Neural cell (in vitro differentiated cells): ENCODE measurements at regions not wholly inside any gene's neighbourhood (a gene's known extent, or its start where the extent isn't known, plus 50 kb on each side); places are given as distances from the start of the nearest gene placed in this dataset.

Experiments
- H2AFZ ChIP-seq: fragments of 200-600, 300-800 bp; sonication (generic), shearing (Covaris generic); 2 replicates; pipeline ENCODE4 v1.6.0; 2014; ENCODE audit warnings: low read depth, mild to moderate bottlenecking, antibody characterized with exemption, low read length, moderate library complexity
- H3F3A ChIP-seq: fragments of 200-600 bp; shearing (Covaris generic); 2 replicates; pipeline ENCODE4 v1.6.1; 2016; ENCODE audit warnings: mild to moderate bottlenecking, moderate library complexity, mixed read lengths, antibody characterized with exemption, low read length; ENCODE audit not compliant: insufficient read depth, poor library complexity, severe bottlenecking
- H3K27ac ChIP-seq: fragments of 200-600, 300-800 bp; sonication (generic), shearing (Covaris generic); 2 replicates; pipeline ENCODE4 v1.5.1; 2014; ENCODE audit warnings: mild to moderate bottlenecking, low read length, moderate library complexity
- H3K27me3 ChIP-seq: fragments of 300-800, 200-600 bp; sonication (generic), shearing (Covaris generic); 2 replicates; pipeline ENCODE4 v1.6.0; 2014; ENCODE audit warnings: mild to moderate bottlenecking, low read depth, low read length, moderate library complexity; ENCODE audit not compliant: insufficient read depth
- H3K36me3 ChIP-seq: fragments of 300-800, 200-600 bp; sonication (generic), shearing (Covaris generic); 2 replicates; pipeline ENCODE4 v1.5.1; 2014; ENCODE audit warnings: mild to moderate bottlenecking, antibody characterized with exemption, low read length, moderate library complexity; ENCODE audit not compliant: insufficient read depth
- H3K4me2 ChIP-seq: fragments of 300-800, 200-600 bp; sonication (generic), shearing (Covaris generic); 2 replicates; pipeline ENCODE4 v1.6.0; 2014; ENCODE audit warnings: mild to moderate bottlenecking, low read length
- H3K4me3 ChIP-seq: fragments of 300-800, 200-600 bp; sonication (generic), shearing (Covaris generic); 2 replicates; pipeline ENCODE4 v1.5.1; 2014; ENCODE audit warnings: mild to moderate bottlenecking, low read length, moderate library complexity
- H3K79me2 ChIP-seq: fragments of 200-600 bp; shearing (Covaris generic); replicated peaks from 2 replicates; pipeline ENCODE4 v1.6.0; 2014; ENCODE audit warnings: mild to moderate bottlenecking, low read length, moderate library complexity; ENCODE audit not compliant: insufficient read depth
- H3K9ac ChIP-seq: fragments of 300-800, 200-600 bp; sonication (generic), shearing (Covaris generic); 2 replicates; pipeline ENCODE4 v1.6.1; 2016; ENCODE audit warnings: mild to moderate bottlenecking, low read length, mixed read lengths
- H3K9me2 ChIP-seq: fragments of 200-600 bp; shearing (Covaris generic); 2 replicates; pipeline ENCODE4 v1.6.1; 2016; ENCODE audit warnings: mild to moderate bottlenecking, low read length, mixed read lengths; ENCODE audit not compliant: insufficient read depth
- H3K9me3 ChIP-seq: fragments of 200-600, 300-800 bp; sonication (generic), shearing (Covaris generic); 2 replicates; pipeline ENCODE4 v1.6.1; 2016; ENCODE audit warnings: mild to moderate bottlenecking, mixed run types, low read length, moderate library complexity, mixed read lengths
- H4K20me1 ChIP-seq: fragments of 200-600 bp; shearing (Covaris generic); 2 replicates; pipeline ENCODE4 v1.6.1; 2016; ENCODE audit warnings: mild to moderate bottlenecking, mixed run types; ENCODE audit not compliant: insufficient read depth
- EP300 ChIP-seq: fragments of 450-650 bp; conservative IDR thresholded peaks from 2 replicates; pipeline ENCODE4 v1.6.1; 2014; ENCODE audit warnings: antibody characterized with exemption, mild to moderate bottlenecking, moderate library complexity; ENCODE audit not compliant: poor library complexity, severe bottlenecking
- EZH2 ChIP-seq: fragments of 200-600, 300-800 bp; shearing (Covaris generic), sonication (generic); IDR thresholded peaks from 2 replicates; pipeline ENCODE4 v1.6.1; 2014; ENCODE audit warnings: antibody characterized with exemption, low read length, borderline replicate concordance, mild to moderate bottlenecking; ENCODE audit not compliant: insufficient read depth, poor library complexity, severe bottlenecking
- MXI1 ChIP-seq: fragments of 450-650 bp; conservative IDR thresholded peaks from 2 replicates; pipeline ENCODE4 v1.6.1; 2014; ENCODE audit warnings: antibody characterized with exemption, mild to moderate bottlenecking; ENCODE audit not compliant: poor library complexity, severe bottlenecking
- POLR2AphosphoS5 ChIP-seq: IDR thresholded peaks from 2 replicates; pipeline ENCODE4 v1.6.1; 2012
- RAD21 ChIP-seq: fragments of 450-650 bp; conservative IDR thresholded peaks from 2 replicates; pipeline ENCODE4 v1.6.1; 2014; ENCODE audit warnings: antibody characterized with exemption, mild to moderate bottlenecking, moderate library complexity
- SMC3 ChIP-seq: fragments of 450-650 bp; conservative IDR thresholded peaks from 2 replicates; pipeline ENCODE4 v1.6.1; 2014; ENCODE audit warnings: antibody characterized with exemption, mild to moderate bottlenecking, moderate library complexity; ENCODE audit not compliant: poor library complexity
- TAF1 ChIP-seq: IDR thresholded peaks from 2 replicates; pipeline ENCODE4 v1.6.1; 2012; ENCODE audit warnings: low read depth
- TF ChIP-seq, protein P1 (sequence below): fragments of 450-650 bp; IDR thresholded peaks from 2 replicates; pipeline ENCODE4 v1.5.1; 2014; ENCODE audit warnings: antibody characterized with exemption, mild to moderate bottlenecking, moderate library complexity; ENCODE audit not compliant: poor library complexity, severe bottlenecking
- TF ChIP-seq, protein P2 (sequence below): IDR thresholded peaks from 2 replicates; pipeline ENCODE4 v1.6.1; 2012; ENCODE audit warnings: borderline replicate concordance

DNA sequence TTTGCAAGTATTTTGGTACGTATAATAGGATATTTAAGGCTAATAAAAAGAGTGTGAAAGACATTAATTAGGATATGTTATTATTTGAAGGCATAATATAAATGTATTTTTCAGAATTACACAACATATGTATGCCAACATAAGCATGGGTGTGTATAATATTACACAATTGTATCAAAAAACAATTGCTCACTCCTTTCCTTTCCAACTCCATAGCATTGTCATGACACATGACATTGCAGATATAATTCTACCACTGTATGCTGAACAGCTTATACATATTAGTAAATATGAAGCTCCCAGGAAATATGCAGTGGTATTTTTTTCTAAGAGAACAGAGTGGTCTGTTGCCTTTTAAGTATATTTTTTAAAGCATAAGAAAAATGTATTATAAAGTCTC, 593.1 kb downstream of the TMX3 start:
- Histone ChIP-seq H3K4me2 (no peak overlapping the region), H3K36me3 (no peaks in the 10 kb centered on the region), H4K20me1 (no peaks in the 10 kb centered on the region), H3K9me2 (no peaks in the 10 kb centered on the region), H3K4me3 (no peak overlapping the region), H3K9ac (no peak overlapping the region), H3K79me2 (no peaks in the 10 kb centered on the region), H3F3A (no peaks in the 10 kb centered on the region), H3K27ac (no peak overlapping the region), H3K9me3 (no peaks in the 10 kb centered on the region), H3K27me3 (no peaks in the 10 kb centered on the region), H2AFZ (no peak overlapping the region)
- no peak for TF ChIP-seq TAF1
- no peak for TF ChIP-seq POLR2AphosphoS5
- no peak for TF ChIP-seq SMC3
- TF ChIP-seq, protein P1, sequence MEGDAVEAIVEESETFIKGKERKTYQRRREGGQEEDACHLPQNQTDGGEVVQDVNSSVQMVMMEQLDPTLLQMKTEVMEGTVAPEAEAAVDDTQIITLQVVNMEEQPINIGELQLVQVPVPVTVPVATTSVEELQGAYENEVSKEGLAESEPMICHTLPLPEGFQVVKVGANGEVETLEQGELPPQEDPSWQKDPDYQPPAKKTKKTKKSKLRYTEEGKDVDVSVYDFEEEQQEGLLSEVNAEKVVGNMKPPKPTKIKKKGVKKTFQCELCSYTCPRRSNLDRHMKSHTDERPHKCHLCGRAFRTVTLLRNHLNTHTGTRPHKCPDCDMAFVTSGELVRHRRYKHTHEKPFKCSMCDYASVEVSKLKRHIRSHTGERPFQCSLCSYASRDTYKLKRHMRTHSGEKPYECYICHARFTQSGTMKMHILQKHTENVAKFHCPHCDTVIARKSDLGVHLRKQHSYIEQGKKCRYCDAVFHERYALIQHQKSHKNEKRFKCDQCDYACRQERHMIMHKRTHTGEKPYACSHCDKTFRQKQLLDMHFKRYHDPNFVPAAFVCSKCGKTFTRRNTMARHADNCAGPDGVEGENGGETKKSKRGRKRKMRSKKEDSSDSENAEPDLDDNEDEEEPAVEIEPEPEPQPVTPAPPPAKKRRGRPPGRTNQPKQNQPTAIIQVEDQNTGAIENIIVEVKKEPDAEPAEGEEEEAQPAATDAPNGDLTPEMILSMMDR, result no peak
- TF ChIP-seq MXI1, result no peak
- TF ChIP-seq, protein P2, sequence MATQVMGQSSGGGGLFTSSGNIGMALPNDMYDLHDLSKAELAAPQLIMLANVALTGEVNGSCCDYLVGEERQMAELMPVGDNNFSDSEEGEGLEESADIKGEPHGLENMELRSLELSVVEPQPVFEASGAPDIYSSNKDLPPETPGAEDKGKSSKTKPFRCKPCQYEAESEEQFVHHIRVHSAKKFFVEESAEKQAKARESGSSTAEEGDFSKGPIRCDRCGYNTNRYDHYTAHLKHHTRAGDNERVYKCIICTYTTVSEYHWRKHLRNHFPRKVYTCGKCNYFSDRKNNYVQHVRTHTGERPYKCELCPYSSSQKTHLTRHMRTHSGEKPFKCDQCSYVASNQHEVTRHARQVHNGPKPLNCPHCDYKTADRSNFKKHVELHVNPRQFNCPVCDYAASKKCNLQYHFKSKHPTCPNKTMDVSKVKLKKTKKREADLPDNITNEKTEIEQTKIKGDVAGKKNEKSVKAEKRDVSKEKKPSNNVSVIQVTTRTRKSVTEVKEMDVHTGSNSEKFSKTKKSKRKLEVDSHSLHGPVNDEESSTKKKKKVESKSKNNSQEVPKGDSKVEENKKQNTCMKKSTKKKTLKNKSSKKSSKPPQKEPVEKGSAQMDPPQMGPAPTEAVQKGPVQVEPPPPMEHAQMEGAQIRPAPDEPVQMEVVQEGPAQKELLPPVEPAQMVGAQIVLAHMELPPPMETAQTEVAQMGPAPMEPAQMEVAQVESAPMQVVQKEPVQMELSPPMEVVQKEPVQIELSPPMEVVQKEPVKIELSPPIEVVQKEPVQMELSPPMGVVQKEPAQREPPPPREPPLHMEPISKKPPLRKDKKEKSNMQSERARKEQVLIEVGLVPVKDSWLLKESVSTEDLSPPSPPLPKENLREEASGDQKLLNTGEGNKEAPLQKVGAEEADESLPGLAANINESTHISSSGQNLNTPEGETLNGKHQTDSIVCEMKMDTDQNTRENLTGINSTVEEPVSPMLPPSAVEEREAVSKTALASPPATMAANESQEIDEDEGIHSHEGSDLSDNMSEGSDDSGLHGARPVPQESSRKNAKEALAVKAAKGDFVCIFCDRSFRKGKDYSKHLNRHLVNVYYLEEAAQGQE, result no peak
- no peak for TF ChIP-seq EP300
- TF ChIP-seq EZH2, result no peak
- TF ChIP-seq RAD21, result no peak

DNA sequence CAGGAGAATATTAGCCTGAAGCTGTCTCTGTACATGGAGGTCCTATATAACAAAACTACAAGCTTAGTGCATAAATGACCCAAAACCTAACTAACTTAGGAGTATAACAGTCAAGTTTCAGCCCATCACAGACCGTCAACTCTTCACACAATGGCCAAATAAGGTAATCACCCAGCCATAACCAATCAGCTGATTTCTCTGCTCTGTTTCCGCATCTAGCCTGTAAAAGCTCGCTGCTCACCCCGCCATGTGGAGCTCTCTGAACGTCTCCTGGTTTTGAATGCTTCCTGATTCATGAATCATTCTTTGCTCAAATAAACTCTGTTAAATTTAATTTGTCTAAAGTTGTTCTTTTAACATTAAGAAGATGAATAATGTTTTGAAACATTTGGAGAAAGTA, 593.6 kb downstream of the TMX3 start:
- TF ChIP-seq SMC3, result no peak
- TF ChIP-seq TAF1, result no peak
- no peak for TF ChIP-seq MXI1
- no peak for TF ChIP-seq EZH2
- TF ChIP-seq EP300, result no peak
- no peak for TF ChIP-seq RAD21
- no peak for TF ChIP-seq POLR2AphosphoS5
- H3K79me2 ChIP-seq, result no peaks in the 10 kb centered on the region
- no peaks in the 10 kb centered on the region for H3F3A ChIP-seq
- H3K27me3 ChIP-seq, result no peaks in the 10 kb centered on the region
- no peaks in the 10 kb centered on the region for H4K20me1 ChIP-seq
- H3K9me3 ChIP-seq, result no peaks in the 10 kb centered on the region
- no peak overlapping the region for H3K4me2 ChIP-seq
- H3K9me2 ChIP-seq, result no peaks in the 10 kb centered on the region
- no peak overlapping the region for H3K4me3 ChIP-seq
- H3K36me3 ChIP-seq, result no peaks in the 10 kb centered on the region
- H2AFZ ChIP-seq, result no peak overlapping the region
- H3K27ac ChIP-seq, result no peak overlapping the region
- no peak overlapping the region for H3K9ac ChIP-seq
